Activated B cell treated with CpG ODN at 0.5 μM for 24 hours (primary cell): ENCODE measurements at regions not wholly inside any gene's neighbourhood (a gene's known extent, or its start where the extent isn't known, plus 50 kb on each side); places are given as distances from the start of the nearest gene placed in this dataset.

Experiments used
- ATAC-seq: fragments of 200-7000 bp; cut with Tn5 transposase; one replicate; pipeline ENCODE4 v1.10.0; 2021; ENCODE audit warnings: low read depth, mild to moderate bottlenecking, moderate library complexity
- CTCF ChIA-PET: fragments of 350-600 bp; sonication (Branson Sonifier 250); formaldehyde crosslinking; loops from one replicate; lab custom pipeline; 2021; ENCODE audit warnings: antibody characterized with exemption; lab: Charles Lee
- POLR2A ChIA-PET: fragments of 350-600 bp; sonication (Branson Sonifier 250); formaldehyde crosslinking; loops from one replicate; lab custom pipeline; 2021; ENCODE audit warnings: antibody characterized with exemption; lab: Charles Lee
- DNase-seq: peaks from one replicate; pipeline ENCODE4 v3.0.0; 2022
- H3K27ac Mint-ChIP-seq: one replicate; pipeline ENCODE4 v1.8.0; 2020; ENCODE audit warnings: mixed read lengths
- H3K27me3 Mint-ChIP-seq: one replicate; pipeline ENCODE4 v1.8.0; 2021; ENCODE audit warnings: mixed read lengths
- H3K36me3 Mint-ChIP-seq: one replicate; pipeline ENCODE4 v1.8.0; 2021; ENCODE audit warnings: low read depth, mixed read lengths
- H3K4me1 Mint-ChIP-seq: one replicate; pipeline ENCODE4 v1.8.0; 2021; ENCODE audit warnings: mixed read lengths
- H3K4me3 Mint-ChIP-seq: one replicate; pipeline ENCODE4 v1.8.0; 2020; ENCODE audit warnings: mild to moderate bottlenecking, mixed read lengths
- H3K9me3 Mint-ChIP-seq: one replicate; pipeline ENCODE4 v1.8.0; 2020; ENCODE audit warnings: mixed read lengths
- CTCF ChIP-seq: fragments of 200-600 bp; IDR thresholded peaks from one replicate; pipeline ENCODE4 v1.8.0; 2022; ENCODE audit warnings: antibody characterized with exemption, mild to moderate bottlenecking
- intact Hi-C: fragments of 100-400 bp; cut with micrococcal nuclease; formaldehyde crosslinking; loops from one replicate; pipeline ENCODE4 v1.15.1; 2024

- no peaks in the 10 kb centered on the region for H3K36me3 Mint-ChIP-seq
- ChIA-PET CTCF (no interaction called here), POLR2A (no interaction called here)
- no peaks in the 10 kb centered on the region for H3K27me3 Mint-ChIP-seq
- H3K27ac Mint-ChIP-seq, result no peak overlapping the region
- no peaks in the 10 kb centered on the region for H3K4me1 Mint-ChIP-seq
- intact Hi-C loops, result no loop called here
- no peak overlapping the region for H3K4me3 Mint-ChIP-seq
- no peaks in the 10 kb centered on the region for H3K9me3 Mint-ChIP-seq
- ATAC-seq (no peak), DNase-seq (no peak)
- TF ChIP-seq CTCF, result no peak
Observed at GRCh38 chr10:9875353-9875752, 1142.3 kb upstream of the CELF2 start.

- no peak for TF ChIP-seq CTCF
- Mint-ChIP-seq H3K4me1 (no peaks in the 10 kb centered on the region), H3K27me3 (no peaks in the 10 kb centered on the region), H3K9me3 (peaks cover 3% of the 10 kb centered on the region), H3K27ac (no peak overlapping the region), H3K36me3 (no peaks in the 10 kb centered on the region), H3K4me3 (no peak overlapping the region)
- ATAC-seq, result no peak
- CTCF ChIA-PET, result no interaction called here
- DNase-seq, result no peak
- intact Hi-C loops, result no loop called here
- POLR2A ChIA-PET, result no interaction called here
Observed at GRCh38 chr10:9877978-9878377, 1139.7 kb upstream of the CELF2 start.

- H3K27ac Mint-ChIP-seq, result no peak overlapping the region
- no peak for TF ChIP-seq CTCF
- ChIA-PET POLR2A (no interaction called here), CTCF (no interaction called here)
- DNase-seq, result no peak
- no peaks in the 10 kb centered on the region for H3K4me1 Mint-ChIP-seq
- peaks cover 7% of the 10 kb centered on the region for H3K9me3 Mint-ChIP-seq
- no peaks in the 10 kb centered on the region for H3K36me3 Mint-ChIP-seq
- intact Hi-C loops, result no loop called here
- H3K4me3 Mint-ChIP-seq, result no peak overlapping the region
- no peaks in the 10 kb centered on the region for H3K27me3 Mint-ChIP-seq
- ATAC-seq, result no peak
Observed at GRCh38 chr10:9878383-9878782, 1139.3 kb upstream of the CELF2 start.

GRCh38 chr10:9885761-9886160 lies 1131.9 kb upstream of the CELF2 start:
- H3K27ac Mint-ChIP-seq, result no peak overlapping the region
- ChIA-PET POLR2A (no interaction called here), CTCF (no interaction called here)
- H3K4me3 Mint-ChIP-seq, result no peak overlapping the region
- no peaks in the 10 kb centered on the region for H3K27me3 Mint-ChIP-seq
- intact Hi-C loops, result no loop called here
- H3K4me1 Mint-ChIP-seq, result no peaks in the 10 kb centered on the region
- DNase-seq (no peak), ATAC-seq (no peak)
- no peaks in the 10 kb centered on the region for H3K36me3 Mint-ChIP-seq
- no peak for TF ChIP-seq CTCF
- H3K9me3 Mint-ChIP-seq, result peaks cover 9% of the 10 kb centered on the region

GRCh38 chr10:9886772-9887171 lies 1130.9 kb upstream of the CELF2 start:
- no peak overlapping the region for H3K4me3 Mint-ChIP-seq
- H3K36me3 Mint-ChIP-seq, result no peaks in the 10 kb centered on the region
- ChIA-PET POLR2A (no interaction called here), CTCF (no interaction called here)
- intact Hi-C loops, result no loop called here
- TF ChIP-seq CTCF, result no peak
- H3K27ac Mint-ChIP-seq, result no peak overlapping the region
- H3K4me1 Mint-ChIP-seq, result no peaks in the 10 kb centered on the region
- DNase-seq (no peak), ATAC-seq (no peak)
- H3K27me3 Mint-ChIP-seq, result no peaks in the 10 kb centered on the region
- peaks cover 9% of the 10 kb centered on the region for H3K9me3 Mint-ChIP-seq
